ENCODE measurements at regions not wholly inside any gene's neighbourhood (a gene's known extent, or its start where the extent isn't known, plus 50 kb on each side); places are given as distances from the start of the nearest gene placed in this dataset.

DNA sequence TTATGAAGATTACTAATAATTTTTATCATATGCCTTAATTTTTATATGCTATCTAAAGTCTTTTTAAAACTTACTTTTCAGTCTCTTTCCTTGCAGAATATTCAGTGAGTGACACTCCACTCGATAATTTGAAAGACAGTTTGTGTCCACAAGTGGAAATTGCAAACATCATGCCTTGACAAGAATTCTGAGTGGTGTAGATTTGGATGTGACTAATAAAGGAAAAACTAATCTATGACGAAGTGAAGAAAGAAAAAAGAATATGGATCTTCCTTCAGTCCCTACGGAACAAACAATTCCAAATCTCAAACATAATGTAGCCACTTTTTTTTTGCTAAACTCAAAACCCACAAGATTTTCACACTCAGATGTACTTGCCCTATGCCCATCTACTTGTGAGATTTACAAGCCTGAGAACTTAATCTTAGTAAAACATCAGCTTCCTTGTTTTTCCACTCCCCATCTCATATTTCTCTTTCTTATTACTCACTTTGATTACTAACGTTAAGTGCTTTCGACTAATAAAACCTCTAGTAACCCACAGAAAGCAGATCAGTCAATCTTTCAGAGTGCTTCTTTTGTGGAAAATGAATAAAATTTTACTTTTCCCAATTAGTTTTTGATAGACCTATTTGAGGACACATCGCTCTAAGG lies 1155.8 kb downstream of the GRIK2 start:
- DNase-seq (ENCODE audit: extremely low spot score, unreplicated experiment) = no peak
- Mint-ChIP-seq H3K4me1 (ENCODE audit: unreplicated experiment) (no peaks in the 10 kb centered on the region), H3K27ac (no peak overlapping the region), H3K4me3 (no peak overlapping the region), H3K27me3 (no peaks in the 10 kb centered on the region), H3K36me3 (no peaks in the 10 kb centered on the region), H3K9me3 (no peaks in the 10 kb centered on the region)
- TF ChIP-seq, protein P1, sequence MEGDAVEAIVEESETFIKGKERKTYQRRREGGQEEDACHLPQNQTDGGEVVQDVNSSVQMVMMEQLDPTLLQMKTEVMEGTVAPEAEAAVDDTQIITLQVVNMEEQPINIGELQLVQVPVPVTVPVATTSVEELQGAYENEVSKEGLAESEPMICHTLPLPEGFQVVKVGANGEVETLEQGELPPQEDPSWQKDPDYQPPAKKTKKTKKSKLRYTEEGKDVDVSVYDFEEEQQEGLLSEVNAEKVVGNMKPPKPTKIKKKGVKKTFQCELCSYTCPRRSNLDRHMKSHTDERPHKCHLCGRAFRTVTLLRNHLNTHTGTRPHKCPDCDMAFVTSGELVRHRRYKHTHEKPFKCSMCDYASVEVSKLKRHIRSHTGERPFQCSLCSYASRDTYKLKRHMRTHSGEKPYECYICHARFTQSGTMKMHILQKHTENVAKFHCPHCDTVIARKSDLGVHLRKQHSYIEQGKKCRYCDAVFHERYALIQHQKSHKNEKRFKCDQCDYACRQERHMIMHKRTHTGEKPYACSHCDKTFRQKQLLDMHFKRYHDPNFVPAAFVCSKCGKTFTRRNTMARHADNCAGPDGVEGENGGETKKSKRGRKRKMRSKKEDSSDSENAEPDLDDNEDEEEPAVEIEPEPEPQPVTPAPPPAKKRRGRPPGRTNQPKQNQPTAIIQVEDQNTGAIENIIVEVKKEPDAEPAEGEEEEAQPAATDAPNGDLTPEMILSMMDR (conservative IDR thresholded peaks at IDR 0.05) = no peak

DNA sequence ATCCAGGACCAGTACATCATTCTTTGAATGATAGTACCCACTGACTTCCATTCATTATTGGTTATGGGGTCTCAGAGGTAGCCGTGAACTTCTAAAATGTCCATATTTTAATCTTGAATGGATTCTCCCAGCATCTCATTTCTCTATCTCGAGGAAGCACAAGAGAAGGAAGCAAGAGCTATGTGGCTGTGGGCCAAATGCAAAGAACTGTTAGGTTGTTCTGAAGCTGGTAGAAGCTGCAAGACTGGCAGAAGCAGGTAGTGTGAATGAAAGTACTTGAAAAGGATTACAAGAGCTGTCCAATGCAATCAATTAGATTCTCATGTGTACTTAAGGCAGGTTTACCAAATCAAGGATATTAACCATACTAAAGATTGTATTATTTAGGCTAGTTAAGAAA lies 1131.8 kb downstream of the GRIK2 start:
- TF ChIP-seq, protein P1 (conservative IDR thresholded peaks at IDR 0.05) = no peak

DNA sequence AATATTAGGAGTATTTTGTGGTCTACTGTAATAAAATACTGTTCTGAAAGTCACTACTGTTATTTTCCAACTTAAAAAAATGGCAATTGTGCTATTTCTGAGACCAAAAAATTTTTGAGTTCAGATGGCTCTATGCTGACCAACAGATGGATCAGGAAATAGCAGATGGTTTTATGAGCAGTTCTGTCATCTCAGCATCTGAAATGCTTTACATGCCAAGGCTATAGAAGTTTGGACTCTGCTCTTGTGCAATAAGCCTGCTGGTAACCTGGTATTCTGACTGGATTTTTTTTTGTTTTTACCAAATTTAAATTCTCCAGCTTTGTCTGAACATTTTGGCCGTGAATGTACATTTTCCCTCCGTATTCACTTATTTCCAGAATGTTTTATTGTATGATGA lies 1127.5 kb downstream of the GRIK2 start:
- Mint-ChIP-seq H3K4me1 (ENCODE audit: unreplicated experiment) (no peaks in the 10 kb centered on the region), H3K9me3 (no peaks in the 10 kb centered on the region), H3K27me3 (no peaks in the 10 kb centered on the region), H3K27ac (no peak overlapping the region), H3K4me3 (no peak overlapping the region), H3K36me3 (no peaks in the 10 kb centered on the region)
- TF ChIP-seq, protein P1 (conservative IDR thresholded peaks at IDR 0.05) = no peak
- no peak for DNase-seq (ENCODE audit: extremely low spot score, unreplicated experiment)

More for the DNA sequence above, 1131.8 kb downstream of the GRIK2 start:
- DNase-seq (ENCODE audit: extremely low spot score, unreplicated experiment) = no peak
- no peaks in the 10 kb centered on the region for H3K27me3 Mint-ChIP-seq
- no peak overlapping the region for H3K4me3 Mint-ChIP-seq
- H3K9me3 Mint-ChIP-seq = no peaks in the 10 kb centered on the region
- no peaks in the 10 kb centered on the region for H3K4me1 Mint-ChIP-seq (ENCODE audit: unreplicated experiment)
- H3K27ac Mint-ChIP-seq = no peak overlapping the region
- H3K36me3 Mint-ChIP-seq = no peaks in the 10 kb centered on the region

DNA sequence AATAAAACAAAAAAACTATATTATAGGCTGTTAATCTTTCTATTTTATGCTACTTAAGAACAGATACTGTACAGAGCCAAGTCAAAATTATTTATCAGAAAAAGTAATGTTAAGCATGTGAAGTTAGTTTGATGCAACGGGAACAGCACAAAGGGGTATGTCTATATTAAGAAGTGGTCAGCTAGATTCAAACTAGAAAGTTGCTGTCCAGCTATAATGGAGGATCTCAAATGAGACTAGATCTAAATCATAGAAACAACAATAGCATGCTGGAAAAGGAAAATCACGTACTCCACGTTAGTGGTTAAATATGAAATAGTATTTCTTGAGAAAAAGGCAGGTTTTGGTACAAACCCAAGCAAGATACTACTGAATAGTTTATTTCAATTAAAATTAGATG lies 1124.0 kb downstream of the GRIK2 start:
- H3K4me3 Mint-ChIP-seq = no peak overlapping the region
- H3K36me3 Mint-ChIP-seq = no peaks in the 10 kb centered on the region
- H3K27me3 Mint-ChIP-seq = no peaks in the 10 kb centered on the region
- H3K27ac Mint-ChIP-seq = no peak overlapping the region
- TF ChIP-seq, protein P1 (conservative IDR thresholded peaks at IDR 0.05) = no peak
- no peak for DNase-seq (ENCODE audit: extremely low spot score, unreplicated experiment)
- no peaks in the 10 kb centered on the region for H3K4me1 Mint-ChIP-seq (ENCODE audit: unreplicated experiment)
- no peaks in the 10 kb centered on the region for H3K9me3 Mint-ChIP-seq

DNA sequence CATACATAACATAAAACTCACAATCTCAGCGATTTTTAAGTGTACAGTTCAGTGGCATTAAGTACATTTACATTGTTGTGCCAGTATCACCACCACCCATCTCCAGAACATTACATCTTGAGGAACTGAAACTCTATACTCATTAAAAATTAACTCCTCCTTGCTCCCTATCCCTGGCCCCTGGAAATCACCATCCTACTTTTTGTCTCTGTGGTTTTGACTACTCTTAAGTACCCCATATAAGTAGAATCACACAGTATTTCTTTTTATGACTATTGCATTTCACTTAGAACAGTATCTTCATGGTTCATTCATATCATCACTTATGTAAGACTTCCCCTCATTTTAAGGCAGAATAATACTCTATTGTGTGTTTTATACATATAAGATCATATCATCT lies 1108.1 kb downstream of the GRIK2 start:
- Mint-ChIP-seq H3K27ac (no peak overlapping the region), H3K4me3 (no peak overlapping the region), H3K4me1 (ENCODE audit: unreplicated experiment) (no peaks in the 10 kb centered on the region), H3K9me3 (peaks cover 4% of the 10 kb centered on the region), H3K36me3 (no peaks in the 10 kb centered on the region), H3K27me3 (no peaks in the 10 kb centered on the region)
- DNase-seq (ENCODE audit: extremely low spot score, unreplicated experiment) = no peak
- TF ChIP-seq, protein P1 (conservative IDR thresholded peaks at IDR 0.05) = no peak

DNA sequence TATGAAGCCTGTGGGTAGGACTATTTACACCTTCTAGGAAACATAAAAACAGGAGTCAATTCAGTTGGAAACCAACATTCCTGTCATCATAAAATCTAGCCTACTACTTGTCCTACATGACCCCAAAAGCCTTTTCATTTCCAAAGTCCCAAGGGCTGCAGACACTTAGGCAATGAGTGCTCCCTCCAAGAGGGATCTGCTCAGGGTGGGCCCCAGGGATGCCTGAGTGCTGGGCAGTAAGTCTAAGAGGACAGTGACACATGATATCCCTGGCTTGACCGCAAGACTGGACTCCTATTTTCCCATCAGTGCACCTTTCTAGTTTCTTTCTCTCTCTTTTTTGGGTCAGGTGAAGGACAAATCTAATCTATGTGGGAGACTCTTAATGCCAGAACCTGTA lies 1101.3 kb downstream of the GRIK2 start:
- Mint-ChIP-seq H3K4me1 (ENCODE audit: unreplicated experiment) (no peaks in the 10 kb centered on the region), H3K27me3 (no peaks in the 10 kb centered on the region), H3K4me3 (no peak overlapping the region), H3K9me3 (peaks cover 5% of the 10 kb centered on the region), H3K36me3 (no peaks in the 10 kb centered on the region), H3K27ac (no peak overlapping the region)
- TF ChIP-seq, protein P1 (conservative IDR thresholded peaks at IDR 0.05) = no peak
- DNase-seq (ENCODE audit: extremely low spot score, unreplicated experiment) = no peak

All from type B pancreatic cell (in vitro differentiated cells).